Epithelial cell of proximal tubule (primary cell): ENCODE measurements at regions not wholly inside any gene's neighbourhood (a gene's known extent, or its start where the extent isn't known, plus 50 kb on each side); places are given as distances from the start of the nearest gene placed in this dataset.

ENCODE experiments used
- DNase-seq: peaks from one replicate; pipeline ENCODE4 v3.0.0-alpha.2; 2011; ENCODE audit warnings: low read depth
- H3K4me3 ChIP-seq: 2 replicates; pipeline ENCODE4 v1.5.1; 2011; ENCODE audit warnings: low read depth, mild to moderate bottlenecking, low read length
- CTCF ChIP-seq: conservative IDR thresholded peaks from 2 replicates; pipeline ENCODE4 v1.5.1; 2012; ENCODE audit warnings: low read depth, mild to moderate bottlenecking, low read length

- no peak for DNase-seq
- TF ChIP-seq CTCF, result no peak
Measured at GRCh38 chr5:74085186-74085585, 459.2 kb downstream of the ARHGEF28 start.

GRCh38 chr5:74083096-74083791 is 457.2 kb downstream of the ARHGEF28 start:
- H3K4me3 ChIP-seq, result no peak overlapping the region
- no peak for TF ChIP-seq CTCF
- no peak for DNase-seq

More at GRCh38 chr5:74085186-74085585, 459.2 kb downstream of the ARHGEF28 start:
- H3K4me3 ChIP-seq, result no peak overlapping the region

GRCh38 chr5:74082512-74083055 is 456.6 kb downstream of the ARHGEF28 start:
- H3K4me3 ChIP-seq, result no peak overlapping the region
- DNase-seq, result no peak
- TF ChIP-seq CTCF, result no peak

- H3K4me3 ChIP-seq, result no peak overlapping the region
- DNase-seq, result no peak
- TF ChIP-seq CTCF, result no peak
Measured at GRCh38 chr5:74081126-74081525, 455.1 kb downstream of the ARHGEF28 start.

GRCh38 chr5:74079971-74080556 is 454.1 kb downstream of the ARHGEF28 start:
- TF ChIP-seq CTCF, result no peak
- no peak for DNase-seq
- H3K4me3 ChIP-seq, result no peak overlapping the region

- H3K4me3 ChIP-seq, result no peak overlapping the region
- DNase-seq, result no peak
- no peak for TF ChIP-seq CTCF
Measured at GRCh38 chr5:74075501-74076484, 449.8 kb downstream of the ARHGEF28 start.
